Neural crest cell (in vitro differentiated cells): ENCODE measurements at regions not wholly inside any gene's neighbourhood (a gene's known extent, or its start where the extent isn't known, plus 50 kb on each side); places are given as distances from the start of the nearest gene placed in this dataset.

Source experiments
- DNase-seq: peaks from one replicate; pipeline ENCODE4 v3.0.0; 2021; ENCODE audit warnings: low read depth, mixed read lengths, low spot score
- H3K27ac Mint-ChIP-seq: one replicate; pipeline ENCODE4 v1.8.0; 2021; ENCODE audit warnings: mild to moderate bottlenecking, mixed read lengths; ENCODE audit not compliant: unreplicated experiment
- H3K27me3 Mint-ChIP-seq: 2 replicates; pipeline ENCODE4 v1.8.0; 2021; ENCODE audit warnings: low read depth, mild to moderate bottlenecking, mixed read lengths
- H3K36me3 Mint-ChIP-seq: 2 replicates; pipeline ENCODE4 v1.8.0; 2021; ENCODE audit warnings: low read depth, mild to moderate bottlenecking, mixed read lengths
- H3K4me1 Mint-ChIP-seq: 2 replicates; pipeline ENCODE4 v1.8.0; 2021; ENCODE audit warnings: mixed read lengths
- H3K4me3 Mint-ChIP-seq: one replicate; pipeline ENCODE4 v1.8.0; 2021; ENCODE audit warnings: mild to moderate bottlenecking, mixed read lengths
- H3K9me3 Mint-ChIP-seq: 2 replicates; pipeline ENCODE4 v1.8.0; 2021; ENCODE audit warnings: mixed read lengths
- CTCF ChIP-seq: fragments of 200-600 bp; sonication (generic); conservative IDR thresholded peaks from 2 replicates; pipeline ENCODE4 v1.5.0; 2021; ENCODE audit warnings: antibody characterized with exemption, mild to moderate bottlenecking

GRCh38 chr2:43076676-43077075 is 149.7 kb downstream of the ZFP36L2 start:
- Mint-ChIP-seq H3K27me3 (no peaks in the 10 kb centered on the region), H3K27ac (peak overlapping the region; percentile 27), H3K9me3 (no peaks in the 10 kb centered on the region), H3K4me3 (no peak overlapping the region), H3K36me3 (no peaks in the 10 kb centered on the region), H3K4me1 (peaks cover 55% of the 10 kb centered on the region)
- TF ChIP-seq CTCF = no peak
- DNase-seq = no peak

- H3K36me3 Mint-ChIP-seq = no peaks in the 10 kb centered on the region
- no peak for TF ChIP-seq CTCF
- peaks cover 57% of the 10 kb centered on the region for H3K4me1 Mint-ChIP-seq
- H3K9me3 Mint-ChIP-seq = no peaks in the 10 kb centered on the region
- H3K27me3 Mint-ChIP-seq = no peaks in the 10 kb centered on the region
- no peak overlapping the region for H3K27ac Mint-ChIP-seq
- no peak overlapping the region for H3K4me3 Mint-ChIP-seq
- DNase-seq = no peak
Measured at GRCh38 chr2:43075811-43076585, 150.4 kb downstream of the ZFP36L2 start.

- no peak for TF ChIP-seq CTCF
- Mint-ChIP-seq H3K36me3 (no peaks in the 10 kb centered on the region), H3K4me1 (peaks cover 62% of the 10 kb centered on the region), H3K9me3 (no peaks in the 10 kb centered on the region), H3K4me3 (no peak overlapping the region), H3K27me3 (no peaks in the 10 kb centered on the region), H3K27ac (peak overlapping the region; percentile 81)
- DNase-seq = no peak
Measured at GRCh38 chr2:43075054-43075593, 151.3 kb downstream of the ZFP36L2 start.

GRCh38 chr2:43074592-43075053 is 151.8 kb downstream of the ZFP36L2 start:
- Mint-ChIP-seq H3K4me1 (peaks cover 65% of the 10 kb centered on the region), H3K9me3 (no peaks in the 10 kb centered on the region), H3K27ac (peak overlapping the region; percentile 57), H3K4me3 (no peak overlapping the region), H3K27me3 (no peaks in the 10 kb centered on the region), H3K36me3 (no peaks in the 10 kb centered on the region)
- no peak for TF ChIP-seq CTCF
- no peak for DNase-seq

GRCh38 chr2:43074052-43074451 is 152.4 kb downstream of the ZFP36L2 start:
- Mint-ChIP-seq H3K36me3 (no peaks in the 10 kb centered on the region), H3K27ac (no peak overlapping the region), H3K27me3 (no peaks in the 10 kb centered on the region), H3K4me1 (peaks cover 69% of the 10 kb centered on the region), H3K9me3 (no peaks in the 10 kb centered on the region), H3K4me3 (no peak overlapping the region)
- no peak for DNase-seq
- TF ChIP-seq CTCF = no peak
